Esophagus squamous epithelium (tissue), 4 donors: ENCODE measurements at regions not wholly inside any gene's neighbourhood (a gene's known extent, or its start where the extent isn't known, plus 50 kb on each side); places are given as distances from the start of the nearest gene placed in this dataset.

Source experiments
- CTCF ChIP-seq, 6 experiments: fragments of 450-650 bp in 4 of 6; fragments of 200-600 bp in 2 of 6; sonication (generic) in 2 of 6; IDR thresholded peaks; one replicate each; pipeline ENCODE4 v1.5.1; 2016 to 2019; ENCODE audit warnings: antibody characterized with exemption in 6 of 6, mild to moderate bottlenecking in 4 of 6, moderate library complexity in 4 of 6
- POLR2A ChIP-seq, 4 donors: fragments of 450-650 bp; IDR thresholded peaks; one replicate each; pipeline ENCODE4 v1.6.1; 2017; ENCODE audit warnings: antibody characterized with exemption in 4 of 4, mild to moderate bottlenecking in 4 of 4, moderate library complexity in 3 of 4

DNA sequence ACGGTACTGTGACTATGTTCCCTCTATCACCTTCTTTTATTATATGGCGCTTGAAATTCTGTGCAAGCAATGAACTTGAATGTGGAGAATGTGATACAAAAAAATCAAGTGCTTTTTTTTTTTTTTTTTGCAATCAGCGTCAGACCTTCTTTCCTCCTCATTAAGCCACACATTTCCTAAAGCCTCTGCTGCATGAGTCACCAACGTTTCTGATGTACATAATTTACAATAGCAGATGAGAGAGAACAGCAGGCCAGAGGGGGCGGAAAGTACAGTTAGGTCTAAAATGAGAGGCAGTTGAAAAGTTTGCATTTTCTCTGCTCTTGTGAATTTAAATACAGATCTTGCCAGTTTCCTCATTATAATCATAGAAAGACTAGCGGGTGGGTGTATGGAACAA lies 114.6 kb upstream of the RIPOR2 start:
- TF ChIP-seq CTCF (IDR thresholded peaks at IDR 0.05): no peak
- no peak for TF ChIP-seq POLR2A (IDR thresholded peaks at IDR 0.05)
